ENCODE measurements at regions not wholly inside any gene's neighbourhood (a gene's known extent, or its start where the extent isn't known, plus 50 kb on each side); places are given as distances from the start of the nearest gene placed in this dataset.

DNA sequence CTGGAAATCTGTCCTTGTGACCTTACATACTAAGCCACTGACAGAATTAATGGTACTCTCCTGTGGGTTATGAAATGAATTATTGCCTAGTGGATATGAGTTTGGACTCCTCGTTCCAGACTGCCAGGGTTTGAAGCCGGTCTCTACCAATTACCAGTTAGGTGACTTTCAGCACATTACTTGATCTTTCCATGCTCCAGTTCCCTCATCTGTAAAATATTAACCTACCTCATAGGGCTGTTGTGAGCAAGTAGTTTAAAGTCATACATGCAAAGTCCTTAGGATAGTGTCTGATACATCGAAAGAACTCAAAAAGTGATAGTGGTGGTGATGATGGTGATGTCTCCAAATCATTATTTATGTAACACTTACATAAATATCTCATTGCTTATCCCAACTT lies 373.5 kb upstream of the ARX start:
- intact Hi-C loops (cut with DNase I): no loop called here
- Histone ChIP-seq H3K27ac (no peak overlapping the region), H3K9me3 (peaks cover 0 to 17% (median 0%) of the 10 kb centered on the region in 11 donors), H3K36me3 (no peaks in the 10 kb centered on the region), H3K27me3 (no peaks in the 10 kb centered on the region), H3K4me3 (no peak overlapping the region), H3K4me1 (no peaks in the 10 kb centered on the region)
- WGBS, 2 donors: 79 to 83% methylated on average over 3 of the region's 3 CpGs
- ATAC-seq: no peak
- TF ChIP-seq, protein P1, sequence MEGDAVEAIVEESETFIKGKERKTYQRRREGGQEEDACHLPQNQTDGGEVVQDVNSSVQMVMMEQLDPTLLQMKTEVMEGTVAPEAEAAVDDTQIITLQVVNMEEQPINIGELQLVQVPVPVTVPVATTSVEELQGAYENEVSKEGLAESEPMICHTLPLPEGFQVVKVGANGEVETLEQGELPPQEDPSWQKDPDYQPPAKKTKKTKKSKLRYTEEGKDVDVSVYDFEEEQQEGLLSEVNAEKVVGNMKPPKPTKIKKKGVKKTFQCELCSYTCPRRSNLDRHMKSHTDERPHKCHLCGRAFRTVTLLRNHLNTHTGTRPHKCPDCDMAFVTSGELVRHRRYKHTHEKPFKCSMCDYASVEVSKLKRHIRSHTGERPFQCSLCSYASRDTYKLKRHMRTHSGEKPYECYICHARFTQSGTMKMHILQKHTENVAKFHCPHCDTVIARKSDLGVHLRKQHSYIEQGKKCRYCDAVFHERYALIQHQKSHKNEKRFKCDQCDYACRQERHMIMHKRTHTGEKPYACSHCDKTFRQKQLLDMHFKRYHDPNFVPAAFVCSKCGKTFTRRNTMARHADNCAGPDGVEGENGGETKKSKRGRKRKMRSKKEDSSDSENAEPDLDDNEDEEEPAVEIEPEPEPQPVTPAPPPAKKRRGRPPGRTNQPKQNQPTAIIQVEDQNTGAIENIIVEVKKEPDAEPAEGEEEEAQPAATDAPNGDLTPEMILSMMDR (IDR thresholded peaks at IDR 0.05): no peak
- DNase-seq: no peak

DNA sequence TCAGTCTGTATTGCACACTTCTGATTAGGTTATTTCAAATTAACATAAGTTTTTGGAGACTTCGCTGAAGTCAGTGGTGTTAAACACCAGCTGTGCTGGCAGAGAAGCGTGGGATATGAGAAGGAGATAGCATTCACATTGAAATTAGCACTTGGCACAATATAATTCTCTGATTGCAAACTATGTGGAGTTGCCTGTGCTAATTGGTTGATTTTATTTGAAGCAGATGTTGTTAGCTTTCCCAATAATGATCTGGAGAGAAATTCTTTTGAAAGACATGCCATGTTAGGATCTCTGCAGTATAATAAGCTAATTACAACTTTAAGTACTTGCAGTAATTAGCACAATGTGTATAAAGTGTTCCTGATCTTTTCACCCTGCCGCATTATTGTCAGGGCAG lies 367.4 kb upstream of the ARX start:
- WGBS, 2 donors: 62 to 66% methylated on average over 3 of the region's 3 CpGs

DNA sequence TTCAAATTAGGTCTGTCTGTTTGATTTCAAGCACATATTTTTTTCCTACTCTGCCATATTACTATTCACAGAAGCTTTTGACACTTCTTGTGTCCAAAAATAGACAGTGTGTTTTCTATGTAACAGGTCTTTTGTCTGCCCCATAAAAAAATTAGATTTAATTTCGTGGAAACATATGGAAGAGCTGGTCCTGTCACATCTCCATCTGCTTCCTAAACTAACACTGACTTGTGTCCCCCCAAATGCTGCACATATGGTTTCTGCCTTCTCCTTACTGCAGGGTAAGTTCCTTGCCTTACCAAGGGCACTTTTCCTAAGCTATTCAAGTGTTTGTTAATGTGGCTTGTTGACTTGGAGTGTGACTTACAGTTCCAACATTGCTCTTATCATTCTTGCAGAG lies 340.7 kb upstream of the ARX start:
- no peaks in the 10 kb centered on the region for H3K36me3 ChIP-seq
- no peak for ATAC-seq
- no peak for DNase-seq
- no peaks in the 10 kb centered on the region for H3K27me3 ChIP-seq
- H3K4me1 ChIP-seq: no peaks in the 10 kb centered on the region
- no peaks in the 10 kb centered on the region for H3K9me3 ChIP-seq
- TF ChIP-seq, protein P1 (IDR thresholded peaks at IDR 0.05): no peak
- H3K4me3 ChIP-seq: no peak overlapping the region
- 19 to 55% methylated on average over 1 of the region's 1 CpG for WGBS, 2 donors
- intact Hi-C loops (cut with DNase I): no loop called here
- H3K27ac ChIP-seq: no peak overlapping the region

More for the DNA sequence above, 367.4 kb upstream of the ARX start:
- ATAC-seq (no peak), DNase-seq (no peak)
- H3K27ac ChIP-seq: no peak overlapping the region
- intact Hi-C loops (cut with DNase I): no loop called here
- TF ChIP-seq, protein P1 (IDR thresholded peaks at IDR 0.05): no peak
- no peaks in the 10 kb centered on the region for H3K4me1 ChIP-seq
- H3K9me3 ChIP-seq: no peaks in the 10 kb centered on the region
- H3K27me3 ChIP-seq: no peaks in the 10 kb centered on the region
- H3K36me3 ChIP-seq: no peaks in the 10 kb centered on the region
- no peak overlapping the region for H3K4me3 ChIP-seq

DNA sequence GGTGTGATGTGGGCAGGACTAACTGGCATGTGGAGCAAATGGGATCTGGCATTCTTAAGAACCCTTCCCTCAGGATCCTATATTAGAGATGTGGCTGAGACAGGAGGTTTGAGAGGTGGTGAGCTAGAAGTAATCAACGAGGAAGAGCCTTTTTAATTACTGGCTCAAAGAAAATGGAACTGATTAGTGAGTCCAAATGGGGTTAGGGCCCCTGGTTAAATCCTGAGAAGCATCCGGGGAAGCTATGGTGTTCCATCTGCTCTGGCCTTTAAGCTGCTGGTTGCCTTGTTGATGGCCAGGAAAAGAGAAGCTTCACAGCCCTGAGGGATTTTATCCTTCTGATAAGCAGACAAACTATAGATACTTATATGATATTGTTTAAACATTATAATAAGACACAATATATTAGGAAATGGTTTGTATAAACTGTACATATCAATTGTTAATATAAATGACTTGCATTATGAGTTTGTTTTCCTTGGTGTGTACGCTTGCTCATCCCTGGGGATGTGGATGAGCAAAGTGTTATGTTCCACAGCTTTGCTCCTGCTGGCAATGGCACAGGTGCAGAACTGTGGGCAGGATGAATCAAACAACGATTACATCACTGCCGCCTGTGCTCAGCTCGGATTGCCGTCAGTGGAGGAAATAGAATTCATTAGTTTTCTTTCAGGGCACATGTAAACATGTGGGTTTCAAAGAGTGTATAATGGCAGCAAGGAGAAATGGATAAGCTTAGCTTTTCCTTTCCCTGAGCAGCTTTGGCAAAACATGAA lies 328.6 kb upstream of the ARX start:
- H3K36me3 ChIP-seq: no peaks in the 10 kb centered on the region
- no peak overlapping the region for H3K4me3 ChIP-seq
- TF ChIP-seq, protein P1 (IDR thresholded peaks at IDR 0.05): no peak
- peaks cover 0 to 8% (median 0%) of the 10 kb centered on the region in 11 donors for H3K9me3 ChIP-seq
- H3K27ac ChIP-seq: no peak overlapping the region
- ATAC-seq (no peak), DNase-seq (no peak)
- no peaks in the 10 kb centered on the region for H3K27me3 ChIP-seq
- intact Hi-C loops (cut with DNase I): no loop called here
- 61 to 65% methylated on average over 7 of the region's 7 CpGs for WGBS, 2 donors
- no peaks in the 10 kb centered on the region for H3K4me1 ChIP-seq
